ENCODE measurements at regions not wholly inside any gene's neighbourhood (a gene's known extent, or its start where the extent isn't known, plus 50 kb on each side); places are given as distances from the start of the nearest gene placed in this dataset.

- TF ChIP-seq CTCF (conservative IDR thresholded peaks at IDR 0.05 in 1 of 2, IDR thresholded peaks at IDR 0.05 in 1 of 2; ENCODE audit: low read depth in 1 of 2, low read length in 2 of 2): no peak
- TF ChIP-seq EZH2 (IDR thresholded peaks at IDR 0.05; ENCODE audit: low read length, missing control alignments): no peak
Observed at GRCh38 chr7:25953859-25954258, 198.1 kb upstream of the NFE2L3 start.
